Gastrocnemius medialis (tissue), 4 donors: ENCODE measurements at regions not wholly inside any gene's neighbourhood (a gene's known extent, or its start where the extent isn't known, plus 50 kb on each side); places are given as distances from the start of the nearest gene placed in this dataset.

Source experiments
- ATAC-seq, 2 donors: fragments of 150-250 bp; one replicate each; pipeline ENCODE4 v1.9.1; 2016
- DNase-seq, 2 donors: peaks; one replicate each; pipeline ENCODE4 v3.0.0-alpha.2; 2019
- H3K27ac ChIP-seq, 4 donors: fragments of 200-600 bp; sonication (generic); 1 replicate in 1 of 4; 2 replicates in 3 of 4; pipeline ENCODE4 v1.5.1; 2016 to 2018; ENCODE audit warnings: mild to moderate bottlenecking in 2 of 4, moderate library complexity in 1 of 4
- H3K27me3 ChIP-seq, 3 donors: fragments of 200-600 bp; sonication (generic) in 2 of 3; 1 replicate in 1 of 3; 2 replicates in 2 of 3; pipeline versions ENCODE4 v1.5.1 to v1.6.0; 2016 to 2019; ENCODE audit warnings: mild to moderate bottlenecking in 1 of 3, moderate library complexity in 1 of 3
- H3K36me3 ChIP-seq, 2 donors: fragments of 200-600 bp; sonication (generic) in 1 of 2; one replicate each; pipeline ENCODE4 v1.5.1; 2017 to 2018
- H3K4me1 ChIP-seq, 2 donors: fragments of 200-600 bp; sonication (generic) in 1 of 2; one replicate each; pipeline ENCODE4 v1.5.1; 2016 to 2017; ENCODE audit warnings: mild to moderate bottlenecking in 2 of 2
- H3K4me3 ChIP-seq, 4 donors: fragments of 200-600 bp; sonication (generic) in 3 of 4; 1 replicate in 1 of 4; 2 replicates in 3 of 4; pipeline ENCODE4 v1.5.1; 2016 to 2019; ENCODE audit warnings: mild to moderate bottlenecking in 2 of 4
- H3K9me3 ChIP-seq, 3 donors: fragments of 200-600 bp; sonication (generic) in 2 of 3; 1 replicate in 1 of 3; 2 replicates in 2 of 3; pipeline ENCODE4 v1.5.1; 2016 to 2019
- CTCF ChIP-seq, 5 experiments: fragments of 450-650 bp in 3 of 5; fragments of 200-600 bp in 2 of 5; sonication (generic) in 2 of 5; IDR thresholded peaks in 4 of 5; conservative IDR thresholded peaks in 1 of 5; 1 replicate in 4 of 5; 2 replicates in 1 of 5; pipeline ENCODE4 v1.5.1; 2016 to 2019; ENCODE audit warnings: antibody characterized with exemption in 5 of 5, mild to moderate bottlenecking in 3 of 5, moderate library complexity in 3 of 5
- POLR2A ChIP-seq, 2 donors: fragments of 450-650 bp; IDR thresholded peaks; one replicate each; pipeline ENCODE4 v1.6.1; 2017; ENCODE audit warnings: antibody characterized with exemption in 2 of 2, mild to moderate bottlenecking in 2 of 2, moderate library complexity in 2 of 2
- in situ Hi-C, 4 donors: fragments of 200-750 bp; cut with MboI; loops; one replicate each; pipeline versions ENCODE4 v1.15.0 to v1.8.0; 2017; ENCODE audit warnings: low sequenced_read_pairs in 4 of 4
- intact Hi-C: fragments of 100-400 bp; cut with DNase I; formaldehyde crosslinking; loops from one replicate; pipeline ENCODE4 v1.15.1; 2023; ENCODE audit warnings: low total_unique reads

- no peaks in the 10 kb centered on the region for H3K9me3 ChIP-seq
- TF ChIP-seq CTCF (IDR thresholded peaks at IDR 0.05 in 4 of 5, conservative IDR thresholded peaks at IDR 0.05 in 1 of 5), result no peak
- TF ChIP-seq POLR2A (IDR thresholded peaks at IDR 0.05), result no peak
- no peaks in the 10 kb centered on the region for H3K36me3 ChIP-seq
- intact Hi-C loops, result no loop called here
- no peak overlapping the region for H3K4me3 ChIP-seq
- H3K27ac ChIP-seq, result no peak overlapping the region
- no peaks in the 10 kb centered on the region for H3K4me1 ChIP-seq
- DNase-seq (no peak), ATAC-seq (no peak)
- H3K27me3 ChIP-seq, result peaks cover 6 to 18% (median 13%) of the 10 kb centered on the region in 3 donors
- in situ Hi-C loops, result no loop called here
These were observed 167.2 kb upstream of the POU3F1 start for GRCh38 chr1:38213646-38214434.

GRCh38 chr1:38210895-38211177 is 164.2 kb upstream of the POU3F1 start:
- Histone ChIP-seq H3K4me1 (no peaks in the 10 kb centered on the region), H3K9me3 (no peaks in the 10 kb centered on the region), H3K4me3 (no peak overlapping the region), H3K36me3 (no peaks in the 10 kb centered on the region), H3K27ac (no peak overlapping the region), H3K27me3 (peaks cover 6 to 18% (median 13%) of the 10 kb centered on the region in 3 donors)
- TF ChIP-seq CTCF (IDR thresholded peaks at IDR 0.05 in 4 of 5, conservative IDR thresholded peaks at IDR 0.05 in 1 of 5) (no peak), POLR2A (IDR thresholded peaks at IDR 0.05) (no peak)
- intact Hi-C loops (no loop called here), in situ Hi-C loops (no loop called here)
- ATAC-seq (no peak), DNase-seq (no peak)

GRCh38 chr1:38210021-38210894 is 163.7 kb upstream of the POU3F1 start:
- in situ Hi-C loops, result no loop called here
- ATAC-seq (no peak), DNase-seq (no peak)
- Histone ChIP-seq H3K27ac (no peak overlapping the region), H3K36me3 (no peaks in the 10 kb centered on the region), H3K4me3 (no peak overlapping the region), H3K9me3 (no peaks in the 10 kb centered on the region), H3K27me3 (peaks cover 6 to 18% (median 13%) of the 10 kb centered on the region in 3 donors), H3K4me1 (no peaks in the 10 kb centered on the region)
- TF ChIP-seq POLR2A (IDR thresholded peaks at IDR 0.05) (no peak), CTCF (IDR thresholded peaks at IDR 0.05 in 4 of 5, conservative IDR thresholded peaks at IDR 0.05 in 1 of 5) (no peak)
- intact Hi-C loops, result no loop called here

GRCh38 chr1:38208716-38209632 is 162.4 kb upstream of the POU3F1 start:
- ATAC-seq (no peak), DNase-seq (no peak)
- Histone ChIP-seq H3K4me3 (no peak overlapping the region), H3K4me1 (no peaks in the 10 kb centered on the region), H3K9me3 (no peaks in the 10 kb centered on the region), H3K36me3 (no peaks in the 10 kb centered on the region), H3K27me3 (peaks cover 2 to 11% (median 9%) of the 10 kb centered on the region in 3 donors), H3K27ac (no peak overlapping the region)
- in situ Hi-C loops, result no loop called here
- TF ChIP-seq POLR2A (IDR thresholded peaks at IDR 0.05) (no peak), CTCF (IDR thresholded peaks at IDR 0.05 in 4 of 5, conservative IDR thresholded peaks at IDR 0.05 in 1 of 5) (no peak)
- intact Hi-C loops, result no loop called here
